Panc1 (cell line): ENCODE measurements at regions not wholly inside any gene's neighbourhood (a gene's known extent, or its start where the extent isn't known, plus 50 kb on each side); places are given as distances from the start of the nearest gene placed in this dataset.

Experiments
- POLR2AphosphoS5 ChIP-seq: IDR thresholded peaks from 2 replicates; pipeline ENCODE4 v1.6.1; 2012; ENCODE audit warnings: mild to moderate bottlenecking, low read depth, low read length, moderate library complexity
- TCF7L2 ChIP-seq: IDR thresholded peaks from 2 replicates; pipeline ENCODE4 v1.6.1; 2011; ENCODE audit warnings: mild to moderate bottlenecking, low read depth, low read length, inconsistent platforms
- TF ChIP-seq, protein P1 (sequence below): fragments of 450-650 bp; IDR thresholded peaks from 2 replicates; pipeline ENCODE4 v1.5.1; 2017; ENCODE audit warnings: mild to moderate bottlenecking
- TF ChIP-seq, protein P2 (sequence below), 2 experiments: IDR thresholded peaks; 2 replicates each; pipeline ENCODE4 v1.6.1; 2011 to 2012; ENCODE audit warnings: low read depth in 2 of 2, control low read depth in 1 of 2, low read length in 1 of 2, mild to moderate bottlenecking in 1 of 2, moderate library complexity in 1 of 2; ENCODE audit not compliant: insufficient read depth in 1 of 2

DNA sequence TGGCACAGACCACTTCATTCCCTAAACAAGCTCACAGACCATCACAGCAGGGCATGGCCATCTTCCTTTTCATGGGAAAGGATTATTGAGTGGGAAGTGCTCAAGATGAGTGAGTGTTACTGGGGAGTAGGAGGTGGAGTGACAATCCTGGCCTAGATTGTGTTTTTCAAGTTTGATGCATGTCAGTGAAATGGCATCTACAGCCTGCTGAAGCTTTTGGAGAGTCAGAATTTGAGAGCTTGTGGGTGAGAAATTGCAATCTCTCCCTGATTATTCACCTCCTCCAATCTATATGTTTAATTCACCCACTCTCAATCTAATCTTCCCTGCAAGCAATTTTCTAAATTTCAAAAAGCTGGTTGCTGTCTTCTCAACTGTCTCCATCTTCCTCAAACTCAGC, 156.1 kb upstream of the G2E3 start:
- TF ChIP-seq, protein P1, sequence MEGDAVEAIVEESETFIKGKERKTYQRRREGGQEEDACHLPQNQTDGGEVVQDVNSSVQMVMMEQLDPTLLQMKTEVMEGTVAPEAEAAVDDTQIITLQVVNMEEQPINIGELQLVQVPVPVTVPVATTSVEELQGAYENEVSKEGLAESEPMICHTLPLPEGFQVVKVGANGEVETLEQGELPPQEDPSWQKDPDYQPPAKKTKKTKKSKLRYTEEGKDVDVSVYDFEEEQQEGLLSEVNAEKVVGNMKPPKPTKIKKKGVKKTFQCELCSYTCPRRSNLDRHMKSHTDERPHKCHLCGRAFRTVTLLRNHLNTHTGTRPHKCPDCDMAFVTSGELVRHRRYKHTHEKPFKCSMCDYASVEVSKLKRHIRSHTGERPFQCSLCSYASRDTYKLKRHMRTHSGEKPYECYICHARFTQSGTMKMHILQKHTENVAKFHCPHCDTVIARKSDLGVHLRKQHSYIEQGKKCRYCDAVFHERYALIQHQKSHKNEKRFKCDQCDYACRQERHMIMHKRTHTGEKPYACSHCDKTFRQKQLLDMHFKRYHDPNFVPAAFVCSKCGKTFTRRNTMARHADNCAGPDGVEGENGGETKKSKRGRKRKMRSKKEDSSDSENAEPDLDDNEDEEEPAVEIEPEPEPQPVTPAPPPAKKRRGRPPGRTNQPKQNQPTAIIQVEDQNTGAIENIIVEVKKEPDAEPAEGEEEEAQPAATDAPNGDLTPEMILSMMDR: no peak
- TF ChIP-seq POLR2AphosphoS5 (no peak), TCF7L2 (no peak)
- TF ChIP-seq, protein P2, sequence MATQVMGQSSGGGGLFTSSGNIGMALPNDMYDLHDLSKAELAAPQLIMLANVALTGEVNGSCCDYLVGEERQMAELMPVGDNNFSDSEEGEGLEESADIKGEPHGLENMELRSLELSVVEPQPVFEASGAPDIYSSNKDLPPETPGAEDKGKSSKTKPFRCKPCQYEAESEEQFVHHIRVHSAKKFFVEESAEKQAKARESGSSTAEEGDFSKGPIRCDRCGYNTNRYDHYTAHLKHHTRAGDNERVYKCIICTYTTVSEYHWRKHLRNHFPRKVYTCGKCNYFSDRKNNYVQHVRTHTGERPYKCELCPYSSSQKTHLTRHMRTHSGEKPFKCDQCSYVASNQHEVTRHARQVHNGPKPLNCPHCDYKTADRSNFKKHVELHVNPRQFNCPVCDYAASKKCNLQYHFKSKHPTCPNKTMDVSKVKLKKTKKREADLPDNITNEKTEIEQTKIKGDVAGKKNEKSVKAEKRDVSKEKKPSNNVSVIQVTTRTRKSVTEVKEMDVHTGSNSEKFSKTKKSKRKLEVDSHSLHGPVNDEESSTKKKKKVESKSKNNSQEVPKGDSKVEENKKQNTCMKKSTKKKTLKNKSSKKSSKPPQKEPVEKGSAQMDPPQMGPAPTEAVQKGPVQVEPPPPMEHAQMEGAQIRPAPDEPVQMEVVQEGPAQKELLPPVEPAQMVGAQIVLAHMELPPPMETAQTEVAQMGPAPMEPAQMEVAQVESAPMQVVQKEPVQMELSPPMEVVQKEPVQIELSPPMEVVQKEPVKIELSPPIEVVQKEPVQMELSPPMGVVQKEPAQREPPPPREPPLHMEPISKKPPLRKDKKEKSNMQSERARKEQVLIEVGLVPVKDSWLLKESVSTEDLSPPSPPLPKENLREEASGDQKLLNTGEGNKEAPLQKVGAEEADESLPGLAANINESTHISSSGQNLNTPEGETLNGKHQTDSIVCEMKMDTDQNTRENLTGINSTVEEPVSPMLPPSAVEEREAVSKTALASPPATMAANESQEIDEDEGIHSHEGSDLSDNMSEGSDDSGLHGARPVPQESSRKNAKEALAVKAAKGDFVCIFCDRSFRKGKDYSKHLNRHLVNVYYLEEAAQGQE (IDR thresholded peaks at IDR 0.05; ENCODE audit: insufficient read depth in 1 of 2, low read depth in 2 of 2, low read length in 1 of 2): no peak
